ENCODE measurements at regions not wholly inside any gene's neighbourhood (a gene's known extent, or its start where the extent isn't known, plus 50 kb on each side); places are given as distances from the start of the nearest gene placed in this dataset.
"Not testable (repeated sequence)": the region's sequence is repeated elsewhere in the genome, so short reads cannot be mapped to it uniquely, and the experiment has no call there.

- not testable (repeated sequence) for H3K27me3 ChIP-seq; H3K4me3 ChIP-seq; H3K9me3 ChIP-seq; DNase-seq (ENCODE audit: low spot score in 2 of 2); H3K27ac ChIP-seq; H3K4me1 ChIP-seq; H3K36me3 ChIP-seq
- 79 to 86% methylated on average over 15 of the region's 15 CpGs for WGBS, 2 donors
These were observed 55.3 kb upstream of the THOC2 start for GRCh38 chrX:123788193-123788592.

- no peak overlapping the region for H3K4me3 ChIP-seq
- H3K36me3 ChIP-seq: no peaks in the 10 kb centered on the region
- no peaks in the 10 kb centered on the region for H3K4me1 ChIP-seq
- H3K27me3 ChIP-seq: no peaks in the 10 kb centered on the region
- TF ChIP-seq CTCF (IDR thresholded peaks at IDR 0.05): no peak
- TF ChIP-seq POLR2A (IDR thresholded peaks at IDR 0.05): no peak
- no peak for TF ChIP-seq EP300 (IDR thresholded peaks at IDR 0.05)
- DNase-seq (ENCODE audit: low spot score in 2 of 2): no peak
- H3K9me3 ChIP-seq: no peaks in the 10 kb centered on the region
- no peak overlapping the region for H3K27ac ChIP-seq
These were observed 55.9 kb upstream of the THOC2 start for GRCh38 chrX:123788744-123789143.

- Histone ChIP-seq H3K9me3 (no peaks in the 10 kb centered on the region), H3K36me3 (no peaks in the 10 kb centered on the region), H3K27me3 (no peaks in the 10 kb centered on the region), H3K4me1 (no peaks in the 10 kb centered on the region), H3K27ac (no peak overlapping the region), H3K4me3 (no peak overlapping the region)
- no peak for TF ChIP-seq POLR2A (IDR thresholded peaks at IDR 0.05)
- no peak for TF ChIP-seq EP300 (IDR thresholded peaks at IDR 0.05)
- no peak for TF ChIP-seq CTCF (IDR thresholded peaks at IDR 0.05)
- WGBS, 2 donors: 76 to 82% methylated on average over 3 to 8 of the region's 8 CpGs
- no peak for DNase-seq (ENCODE audit: low spot score in 2 of 2)
These were observed 62.1 kb upstream of the XIAP start for GRCh38 chrX:123797543-123798447.

GRCh38 chrX:123798706-123799430, 61.0 kb upstream of the XIAP start:
- H3K9me3 ChIP-seq; H3K36me3 ChIP-seq; H3K27me3 ChIP-seq; H3K27ac ChIP-seq; H3K4me3 ChIP-seq; H3K4me1 ChIP-seq; DNase-seq (ENCODE audit: low spot score in 2 of 2): not testable (repeated sequence)
- WGBS, 2 donors: 71 to 77% methylated on average over 7 to 13 of the region's 13 CpGs

- no peak overlapping the region for H3K4me3 ChIP-seq
- H3K27ac ChIP-seq: no peak overlapping the region
- DNase-seq (ENCODE audit: low spot score in 2 of 2): no peak
- no peaks in the 10 kb centered on the region for H3K9me3 ChIP-seq
- 38 to 92% methylated on average over 2 of the region's 2 CpGs for WGBS, 2 donors
- H3K4me1 ChIP-seq: no peaks in the 10 kb centered on the region
- TF ChIP-seq POLR2A (IDR thresholded peaks at IDR 0.05) (no peak), EP300 (IDR thresholded peaks at IDR 0.05) (no peak), CTCF (IDR thresholded peaks at IDR 0.05) (no peak)
- no peaks in the 10 kb centered on the region for H3K27me3 ChIP-seq
- no peaks in the 10 kb centered on the region for H3K36me3 ChIP-seq
These were observed 58.0 kb upstream of the XIAP start for GRCh38 chrX:123801901-123802300.

- 26 to 53% methylated on average over 4 of the region's 4 CpGs for WGBS, 2 donors
- peak in 1 of 2 donors; percentile 15 for DNase-seq (ENCODE audit: low spot score in 2 of 2)
These were observed 56.4 kb upstream of the XIAP start for GRCh38 chrX:123803331-123803983.

GRCh38 chrX:123803984-123804365, 55.9 kb upstream of the XIAP start:
- not testable (repeated sequence) for H3K27ac ChIP-seq; H3K4me1 ChIP-seq; H3K9me3 ChIP-seq; H3K36me3 ChIP-seq; DNase-seq (ENCODE audit: low spot score in 2 of 2); H3K27me3 ChIP-seq; H3K4me3 ChIP-seq
- WGBS, 2 donors: 83 to 91% methylated on average over 4 of the region's 4 CpGs

More at GRCh38 chrX:123803331-123803983, 56.4 kb upstream of the XIAP start:
- Histone ChIP-seq H3K27me3 (no peaks in the 10 kb centered on the region), H3K27ac (no peak overlapping the region), H3K4me1 (no peaks in the 10 kb centered on the region), H3K9me3 (no peaks in the 10 kb centered on the region), H3K4me3 (no peak overlapping the region), H3K36me3 (no peaks in the 10 kb centered on the region)
- TF ChIP-seq POLR2A (IDR thresholded peaks at IDR 0.05): no peak
- peak in 1 of 2 donors; percentile 17 for TF ChIP-seq EP300 (IDR thresholded peaks at IDR 0.05)
- TF ChIP-seq CTCF (IDR thresholded peaks at IDR 0.05): no peak
